ENCODE measurements at regions not wholly inside any gene's neighbourhood (a gene's known extent, or its start where the extent isn't known, plus 50 kb on each side); places are given as distances from the start of the nearest gene placed in this dataset.

GRCh38 chr6:43858161-43859153, 88.4 kb downstream of the VEGFA start:
- TF ChIP-seq CTCF (IDR thresholded peaks at IDR 0.05) (no peak), POLR2A (IDR thresholded peaks at IDR 0.05) (no peak), POLR2AphosphoS5 (IDR thresholded peaks at IDR 0.05) (no peak)

All from prostate gland (tissue), 2 donors.